ENCODE measurements at regions not wholly inside any gene's neighbourhood (a gene's known extent, or its start where the extent isn't known, plus 50 kb on each side); places are given as distances from the start of the nearest gene placed in this dataset.

DNA sequence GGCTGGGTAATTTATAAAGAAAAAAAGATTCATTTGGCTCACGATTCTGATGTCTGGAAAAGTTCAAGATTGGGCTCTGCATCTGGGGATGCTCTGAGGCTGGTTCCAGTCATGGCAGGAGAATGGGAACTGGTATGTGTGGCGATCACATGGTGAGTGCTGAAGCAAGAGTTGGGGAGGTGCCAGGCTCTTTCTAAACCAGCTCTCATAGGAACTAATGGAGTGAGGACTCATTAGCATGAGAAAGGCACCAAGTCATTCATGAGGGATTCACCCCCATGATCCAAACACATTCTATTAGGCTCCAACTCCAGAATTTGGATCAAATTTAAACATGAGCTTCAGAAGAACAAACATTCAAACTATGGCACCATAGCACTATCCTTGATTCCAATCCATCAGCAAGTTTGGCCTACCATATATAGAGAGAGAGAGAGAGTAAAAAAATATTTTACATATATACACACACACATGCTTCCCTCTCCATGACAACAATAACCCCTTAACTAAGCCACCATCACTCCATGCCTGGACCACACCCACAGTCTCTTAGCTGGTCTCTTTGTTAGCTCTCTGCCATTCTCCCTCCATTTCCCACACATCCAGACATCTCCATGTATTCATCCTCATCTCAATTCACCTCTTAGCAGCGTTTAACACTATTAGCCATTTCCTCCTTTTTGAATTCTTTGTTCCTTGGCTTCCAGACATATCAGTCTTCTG, 57.9 kb downstream of the NPY start:
- DNase-seq (no peak), ATAC-seq (no peak)
- Histone ChIP-seq H3K4me3 (no peak overlapping the region), H3K36me3 (ENCODE audit: low read depth) (no peaks in the 10 kb centered on the region), H3K9me3 (no peaks in the 10 kb centered on the region), H3K4me1 (ENCODE audit: low read depth) (no peaks in the 10 kb centered on the region)
- intact Hi-C loops (cut with DNase I, micrococcal nuclease) = no loop called here
- TF ChIP-seq, protein P1, sequence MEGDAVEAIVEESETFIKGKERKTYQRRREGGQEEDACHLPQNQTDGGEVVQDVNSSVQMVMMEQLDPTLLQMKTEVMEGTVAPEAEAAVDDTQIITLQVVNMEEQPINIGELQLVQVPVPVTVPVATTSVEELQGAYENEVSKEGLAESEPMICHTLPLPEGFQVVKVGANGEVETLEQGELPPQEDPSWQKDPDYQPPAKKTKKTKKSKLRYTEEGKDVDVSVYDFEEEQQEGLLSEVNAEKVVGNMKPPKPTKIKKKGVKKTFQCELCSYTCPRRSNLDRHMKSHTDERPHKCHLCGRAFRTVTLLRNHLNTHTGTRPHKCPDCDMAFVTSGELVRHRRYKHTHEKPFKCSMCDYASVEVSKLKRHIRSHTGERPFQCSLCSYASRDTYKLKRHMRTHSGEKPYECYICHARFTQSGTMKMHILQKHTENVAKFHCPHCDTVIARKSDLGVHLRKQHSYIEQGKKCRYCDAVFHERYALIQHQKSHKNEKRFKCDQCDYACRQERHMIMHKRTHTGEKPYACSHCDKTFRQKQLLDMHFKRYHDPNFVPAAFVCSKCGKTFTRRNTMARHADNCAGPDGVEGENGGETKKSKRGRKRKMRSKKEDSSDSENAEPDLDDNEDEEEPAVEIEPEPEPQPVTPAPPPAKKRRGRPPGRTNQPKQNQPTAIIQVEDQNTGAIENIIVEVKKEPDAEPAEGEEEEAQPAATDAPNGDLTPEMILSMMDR (IDR thresholded peaks at IDR 0.05) = no peak

DNA sequence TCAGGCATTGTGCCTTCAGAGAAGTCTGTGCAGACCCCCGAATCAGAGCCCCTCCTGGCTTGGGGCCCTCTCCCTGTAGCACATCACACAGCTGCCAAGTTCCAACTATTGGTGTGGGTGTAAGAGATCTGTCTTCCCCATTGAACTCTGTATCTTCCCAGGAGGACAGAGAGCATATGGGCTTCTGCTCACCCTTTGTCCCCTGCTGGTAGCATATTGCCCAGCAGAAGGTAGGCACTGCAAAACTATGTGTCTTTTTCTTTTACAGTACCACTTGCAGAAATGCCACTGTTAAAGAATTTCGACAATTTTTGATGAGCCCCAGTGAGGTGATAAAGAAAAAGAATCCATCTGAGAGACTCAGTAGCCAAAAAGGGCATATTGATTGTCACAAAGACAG, 59.6 kb downstream of the NPY start:
- Histone ChIP-seq H3K4me3 (no peak overlapping the region), H3K4me1 (ENCODE audit: low read depth) (no peaks in the 10 kb centered on the region), H3K9me3 (no peaks in the 10 kb centered on the region), H3K36me3 (ENCODE audit: low read depth) (no peaks in the 10 kb centered on the region)
- intact Hi-C loops (cut with DNase I, micrococcal nuclease) = no loop called here
- TF ChIP-seq, protein P1 (IDR thresholded peaks at IDR 0.05) = no peak
- DNase-seq (no peak), ATAC-seq (no peak)

DNA sequence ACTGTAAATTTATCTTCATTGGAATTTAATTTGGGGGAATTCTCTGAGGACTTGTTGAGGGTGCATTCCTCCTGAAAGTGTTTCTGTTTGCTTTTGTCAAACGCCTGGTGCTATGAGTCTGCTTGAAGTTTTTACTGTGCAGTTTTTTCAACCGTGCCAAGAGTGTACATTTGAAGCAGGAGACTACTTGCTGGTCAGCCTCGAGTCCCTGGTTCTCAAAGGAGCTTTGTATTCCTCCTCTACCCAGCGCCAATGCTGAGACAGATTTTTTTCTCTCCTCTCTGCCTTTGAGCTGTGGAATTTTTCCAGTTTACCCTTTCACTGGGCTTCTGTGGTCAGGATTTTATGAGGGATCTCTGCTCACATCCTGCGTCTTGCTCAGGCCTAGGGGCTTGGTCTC, 62.1 kb downstream of the NPY start:
- intact Hi-C loops (cut with DNase I, micrococcal nuclease) = no loop called here
- no peaks in the 10 kb centered on the region for H3K36me3 ChIP-seq (ENCODE audit: low read depth)
- DNase-seq (no peak), ATAC-seq (no peak)
- H3K4me3 ChIP-seq = no peak overlapping the region
- H3K9me3 ChIP-seq = no peaks in the 10 kb centered on the region
- TF ChIP-seq, protein P1 (IDR thresholded peaks at IDR 0.05) = no peak
- H3K4me1 ChIP-seq (ENCODE audit: low read depth) = no peaks in the 10 kb centered on the region

DNA sequence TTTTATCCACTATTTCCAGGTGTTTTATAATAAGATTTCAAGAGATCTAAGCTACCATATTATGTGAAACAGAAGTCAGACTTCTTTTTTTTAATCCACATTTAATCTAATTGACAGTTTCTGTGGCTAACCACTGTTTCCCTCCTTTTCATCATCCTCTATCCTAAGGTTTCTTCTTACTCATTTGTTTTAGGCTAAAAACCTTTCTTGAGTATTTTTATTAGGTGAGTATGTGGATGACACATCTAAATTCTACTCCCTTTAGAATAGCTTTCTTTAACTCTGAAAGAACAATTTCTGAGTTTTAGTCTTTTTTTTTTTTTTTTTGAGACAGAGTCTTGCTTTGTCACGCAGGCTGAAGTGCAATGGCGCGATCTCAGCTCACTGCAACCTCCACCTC, 62.7 kb downstream of the NPY start:
- no peak for DNase-seq
- TF ChIP-seq, protein P1 (IDR thresholded peaks at IDR 0.05) = no peak
- H3K4me1 ChIP-seq (ENCODE audit: low read depth) = no peaks in the 10 kb centered on the region
- intact Hi-C loops (cut with DNase I, micrococcal nuclease) = no loop called here
- no peak overlapping the region for H3K4me3 ChIP-seq
- H3K9me3 ChIP-seq = no peaks in the 10 kb centered on the region
- ATAC-seq = no peak
- H3K36me3 ChIP-seq (ENCODE audit: low read depth) = no peaks in the 10 kb centered on the region

DNA sequence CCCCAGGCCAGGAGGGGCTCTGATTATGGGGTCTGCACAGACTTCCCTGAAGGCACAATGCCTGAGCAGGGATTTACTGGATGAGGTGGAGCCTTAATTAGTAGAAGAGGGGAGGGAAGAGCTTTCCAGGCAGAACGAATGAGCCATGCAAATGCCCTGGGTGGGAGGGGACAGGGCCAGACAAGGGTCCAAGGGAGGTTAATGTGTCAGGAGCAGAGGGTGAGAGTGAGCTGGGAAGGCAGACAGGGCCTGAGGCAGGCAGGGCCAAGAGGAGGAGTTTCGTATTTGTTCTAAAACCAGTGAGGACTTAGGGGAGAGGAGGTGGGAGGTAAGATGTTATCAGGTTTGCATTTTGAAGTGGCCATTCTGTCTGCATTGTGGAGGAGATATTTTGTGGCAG, 65.3 kb downstream of the NPY start:
- no peak for ATAC-seq
- no peak overlapping the region for H3K4me3 ChIP-seq
- TF ChIP-seq, protein P1 (IDR thresholded peaks at IDR 0.05) = no peak
- H3K4me1 ChIP-seq (ENCODE audit: low read depth) = no peaks in the 10 kb centered on the region
- no peaks in the 10 kb centered on the region for H3K36me3 ChIP-seq (ENCODE audit: low read depth)
- H3K9me3 ChIP-seq = no peaks in the 10 kb centered on the region
- intact Hi-C loops (cut with DNase I, micrococcal nuclease) = no loop called here
- DNase-seq = no peak

DNA sequence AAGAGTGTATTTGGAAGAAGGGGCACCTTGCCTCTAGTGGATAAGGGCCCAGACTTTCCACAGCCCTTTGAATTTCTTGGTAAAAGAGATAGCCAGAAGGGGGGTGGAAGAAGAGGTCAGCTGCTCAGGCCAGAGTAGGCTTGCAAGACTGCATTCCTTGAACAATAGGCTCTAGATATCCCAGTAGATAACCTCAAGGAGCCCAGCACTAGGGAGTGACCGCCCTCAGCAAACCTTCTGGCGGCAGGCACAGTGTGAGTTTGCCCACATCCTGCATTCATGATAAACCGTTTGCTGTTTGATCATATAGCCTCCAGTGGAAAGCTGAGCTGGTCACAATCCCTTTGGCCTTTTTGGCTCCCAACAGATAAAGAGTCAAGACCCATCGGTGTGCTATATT, 70.5 kb downstream of the NPY start:
- no peak for DNase-seq
- Histone ChIP-seq H3K9me3 (no peaks in the 10 kb centered on the region), H3K4me1 (ENCODE audit: low read depth) (no peaks in the 10 kb centered on the region), H3K36me3 (ENCODE audit: low read depth) (no peaks in the 10 kb centered on the region), H3K4me3 (no peak overlapping the region)
- intact Hi-C loops (cut with DNase I, micrococcal nuclease) = no loop called here
- TF ChIP-seq, protein P1 (IDR thresholded peaks at IDR 0.05) = no peak
- no peak for ATAC-seq
